SU-DHL-6 (cell line): ENCODE measurements at regions not wholly inside any gene's neighbourhood (a gene's known extent, or its start where the extent isn't known, plus 50 kb on each side); places are given as distances from the start of the nearest gene placed in this dataset.

Experiments
- EZH2phosphoT487 ChIP-seq: fragments of 200-600 bp; sonication (generic), shearing (Covaris generic); conservative IDR thresholded peaks from 2 replicates; pipeline ENCODE4 v1.6.1; 2018; ENCODE audit warnings: mild to moderate bottlenecking, antibody characterized with exemption, low read length, moderate library complexity, mixed read lengths
- TF ChIP-seq, protein P1 (sequence below): fragments of 200-600 bp; sonication (generic); IDR thresholded peaks from one replicate; pipeline ENCODE4 v1.5.1; 2017; ENCODE audit warnings: antibody characterized with exemption, mild to moderate bottlenecking, low read length, moderate library complexity; ENCODE audit not compliant: insufficient read depth, poor library complexity, severe bottlenecking

DNA sequence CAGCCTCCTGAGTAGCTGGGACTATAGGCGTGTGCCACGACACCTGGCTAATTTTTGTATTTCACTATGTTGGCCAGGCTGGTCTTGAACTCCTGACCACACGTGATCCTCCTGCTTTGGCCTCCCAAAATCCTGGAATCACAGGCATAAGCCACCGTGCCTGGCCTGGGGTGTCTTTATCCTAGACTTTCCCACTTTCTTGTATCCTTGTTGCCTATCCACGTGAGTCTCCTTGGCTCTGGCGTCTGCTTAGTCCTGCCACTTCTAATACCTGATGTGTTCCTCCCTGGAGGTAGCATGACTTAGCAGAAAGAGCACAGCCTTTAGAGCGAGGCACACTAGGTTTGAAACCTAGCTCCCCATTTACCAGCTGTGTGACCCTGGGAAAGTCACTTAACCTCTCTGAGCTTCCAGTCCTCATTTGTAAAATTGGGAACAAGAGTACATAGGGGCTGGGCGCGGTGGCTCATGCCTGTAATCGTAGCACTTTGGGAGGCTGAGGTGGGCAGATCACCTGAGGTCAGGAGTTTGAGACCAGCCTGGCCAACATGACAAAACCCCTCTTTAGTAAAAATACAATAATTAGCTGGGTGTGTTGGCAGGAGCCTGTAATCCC is 344.6 kb downstream of the TYW1 start:
- TF ChIP-seq, protein P1, sequence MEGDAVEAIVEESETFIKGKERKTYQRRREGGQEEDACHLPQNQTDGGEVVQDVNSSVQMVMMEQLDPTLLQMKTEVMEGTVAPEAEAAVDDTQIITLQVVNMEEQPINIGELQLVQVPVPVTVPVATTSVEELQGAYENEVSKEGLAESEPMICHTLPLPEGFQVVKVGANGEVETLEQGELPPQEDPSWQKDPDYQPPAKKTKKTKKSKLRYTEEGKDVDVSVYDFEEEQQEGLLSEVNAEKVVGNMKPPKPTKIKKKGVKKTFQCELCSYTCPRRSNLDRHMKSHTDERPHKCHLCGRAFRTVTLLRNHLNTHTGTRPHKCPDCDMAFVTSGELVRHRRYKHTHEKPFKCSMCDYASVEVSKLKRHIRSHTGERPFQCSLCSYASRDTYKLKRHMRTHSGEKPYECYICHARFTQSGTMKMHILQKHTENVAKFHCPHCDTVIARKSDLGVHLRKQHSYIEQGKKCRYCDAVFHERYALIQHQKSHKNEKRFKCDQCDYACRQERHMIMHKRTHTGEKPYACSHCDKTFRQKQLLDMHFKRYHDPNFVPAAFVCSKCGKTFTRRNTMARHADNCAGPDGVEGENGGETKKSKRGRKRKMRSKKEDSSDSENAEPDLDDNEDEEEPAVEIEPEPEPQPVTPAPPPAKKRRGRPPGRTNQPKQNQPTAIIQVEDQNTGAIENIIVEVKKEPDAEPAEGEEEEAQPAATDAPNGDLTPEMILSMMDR, result no peak
- TF ChIP-seq EZH2phosphoT487, result no peak
